Esophagus muscularis mucosa (tissue), 4 donors: ENCODE measurements at regions not wholly inside any gene's neighbourhood (a gene's known extent, or its start where the extent isn't known, plus 50 kb on each side); places are given as distances from the start of the nearest gene placed in this dataset.

Source experiments
- CTCF ChIP-seq, 3 experiments: fragments of 200-600 bp in 2 of 3; fragments of 450-650 bp in 1 of 3; sonication (generic) in 2 of 3; IDR thresholded peaks; one replicate each; pipeline ENCODE4 v1.5.1; 2017 to 2019; ENCODE audit warnings: antibody characterized with exemption in 3 of 3, mild to moderate bottlenecking in 2 of 3, moderate library complexity in 1 of 3
- EP300 ChIP-seq: sonication (generic); formaldehyde crosslinking; IDR thresholded peaks from one replicate; pipeline ENCODE4 v1.6.1; 2017; ENCODE audit warnings: antibody characterized with exemption
- POLR2A ChIP-seq: fragments of 450-650 bp; IDR thresholded peaks from one replicate; pipeline ENCODE4 v1.6.1; 2017; ENCODE audit warnings: antibody characterized with exemption, moderate library complexity, mild to moderate bottlenecking, low read depth
- POLR2AphosphoS5 ChIP-seq, 2 donors: sonication (generic); formaldehyde crosslinking; IDR thresholded peaks; one replicate each; pipeline ENCODE4 v1.6.1; 2017; ENCODE audit warnings: antibody characterized with exemption in 2 of 2

DNA sequence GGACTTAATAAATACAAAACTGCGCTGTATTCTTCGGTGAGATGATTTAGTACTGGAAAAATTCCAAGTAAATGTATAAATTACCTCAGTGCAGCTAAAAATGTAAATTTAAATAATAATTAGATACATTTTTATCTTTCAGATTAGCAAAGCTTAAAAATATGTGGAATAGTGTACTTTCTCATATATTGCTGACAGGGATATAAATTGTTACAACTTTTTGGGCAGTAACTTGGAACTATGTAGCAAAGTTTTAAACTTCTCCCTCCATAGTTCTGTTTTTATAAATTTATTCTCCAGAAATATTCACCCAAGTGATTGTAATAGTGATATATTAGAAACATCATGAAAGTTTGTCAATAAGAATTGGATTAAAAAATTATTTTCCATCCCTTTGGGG lies 384.6 kb upstream of the CITED2 start:
- no peak for TF ChIP-seq POLR2AphosphoS5 (IDR thresholded peaks at IDR 0.05)
- TF ChIP-seq POLR2A = no peak
- TF ChIP-seq CTCF (IDR thresholded peaks at IDR 0.05) = no peak
- no peak for TF ChIP-seq EP300
